H9 (cell line): ENCODE measurements at regions not wholly inside any gene's neighbourhood (a gene's known extent, or its start where the extent isn't known, plus 50 kb on each side); places are given as distances from the start of the nearest gene placed in this dataset.

Source experiments
- DNase-seq: peaks from one replicate; pipeline ENCODE4 v3.0.0-alpha.2; 2017
- H2AFZ ChIP-seq: one replicate; pipeline ENCODE4 v1.6.1; 2013; ENCODE audit warnings: mild to moderate bottlenecking, low read length, control low read depth, moderate library complexity
- H2AK5ac ChIP-seq: 2 replicates; pipeline ENCODE4 v1.6.1; 2013; ENCODE audit warnings: low read length, control low read depth, mixed read lengths; ENCODE audit not compliant: insufficient read length
- H2BK120ac ChIP-seq: one replicate; pipeline ENCODE4 v1.6.1; 2013; ENCODE audit warnings: low read depth, mild to moderate bottlenecking, low read length, control low read depth, inconsistent platforms; ENCODE audit not compliant: poor library complexity, severe bottlenecking
- H2BK12ac ChIP-seq: 2 replicates; pipeline ENCODE4 v1.6.1; 2013; ENCODE audit warnings: low read length, control low read depth, mixed read lengths, low read depth; ENCODE audit not compliant: insufficient read length
- H2BK15ac ChIP-seq: 2 replicates; pipeline ENCODE4 v1.6.1; 2013; ENCODE audit warnings: low read depth, low read length, control low read depth
- H2BK20ac ChIP-seq: one replicate; pipeline ENCODE4 v1.6.1; 2013; ENCODE audit warnings: low read depth, mild to moderate bottlenecking, low read length, control low read depth, inconsistent platforms; ENCODE audit not compliant: poor library complexity, severe bottlenecking
- H2BK5ac ChIP-seq: 2 replicates; pipeline ENCODE4 v1.6.1; 2013; ENCODE audit warnings: low read length, control low read depth, mixed read lengths; ENCODE audit not compliant: insufficient read length
- H3K14ac ChIP-seq: 2 replicates; pipeline ENCODE4 v1.6.1; 2013; ENCODE audit warnings: low read length, control low read depth; ENCODE audit not compliant: insufficient read depth
- H3K18ac ChIP-seq: 2 replicates; pipeline ENCODE4 v1.6.1; 2013; ENCODE audit warnings: low read depth, mild to moderate bottlenecking, mixed read lengths, low read length, control low read depth; ENCODE audit not compliant: insufficient read length
- H3K23ac ChIP-seq: 2 replicates; pipeline ENCODE4 v1.6.1; 2013; ENCODE audit warnings: low read length, control low read depth, mixed read lengths, low read depth; ENCODE audit not compliant: insufficient read length
- H3K23me2 ChIP-seq: 2 replicates; pipeline ENCODE4 v1.6.1; 2013; ENCODE audit warnings: low read depth, mild to moderate bottlenecking, mixed read lengths, low read length, control low read depth; ENCODE audit not compliant: insufficient read length, poor library complexity, severe bottlenecking
- H3K27ac ChIP-seq: 2 replicates; pipeline ENCODE4 v1.5.1; 2013; ENCODE audit warnings: low read length, control low read depth, mixed read lengths, low read depth; ENCODE audit not compliant: insufficient read length
- H3K27me3 ChIP-seq: 2 replicates; pipeline ENCODE4 v1.6.1; 2013; ENCODE audit warnings: low read length, control low read depth, inconsistent platforms; ENCODE audit not compliant: insufficient read depth
- H3K4ac ChIP-seq: 2 replicates; pipeline ENCODE4 v1.6.1; 2013; ENCODE audit warnings: low read depth, mild to moderate bottlenecking, control low read depth, inconsistent platforms, low read length, moderate library complexity
- H3K4me1 ChIP-seq: 2 replicates; pipeline ENCODE4 v1.6.1; 2013; ENCODE audit warnings: low read length, control low read depth, inconsistent platforms; ENCODE audit not compliant: insufficient read depth
- H3K4me2 ChIP-seq: 2 replicates; pipeline ENCODE4 v1.6.1; 2013; ENCODE audit warnings: low read length, control low read depth, mixed read lengths; ENCODE audit not compliant: insufficient read length, insufficient read depth
- H3K56ac ChIP-seq: 2 replicates; pipeline ENCODE4 v1.6.1; 2013; ENCODE audit warnings: low read depth, mild to moderate bottlenecking, mixed read lengths, low read length, control low read depth; ENCODE audit not compliant: insufficient read length
- H3K79me1 ChIP-seq: 2 replicates; pipeline ENCODE4 v1.6.1; 2013; ENCODE audit warnings: low read depth, mild to moderate bottlenecking, moderate library complexity, low read length, control low read depth, inconsistent platforms; ENCODE audit not compliant: insufficient read depth, poor library complexity, severe bottlenecking
- H3K79me2 ChIP-seq: 2 replicates; pipeline ENCODE4 v1.6.1; 2013; ENCODE audit warnings: low read length, control low read depth, inconsistent platforms; ENCODE audit not compliant: insufficient read depth
- H3K9ac ChIP-seq: 2 replicates; pipeline ENCODE4 v1.6.1; 2013; ENCODE audit warnings: low read length, control low read depth, mixed read lengths; ENCODE audit not compliant: insufficient read length; ENCODE audit errors: extremely low read depth
- H3K9me3 ChIP-seq: one replicate; pipeline ENCODE4 v1.6.1; 2013; ENCODE audit warnings: low read depth, low read length, inconsistent platforms; ENCODE audit not compliant: control insufficient read depth
- H3T11ph ChIP-seq: one replicate; pipeline ENCODE4 v1.6.1; 2013; ENCODE audit warnings: mild to moderate bottlenecking, low read length, control low read depth, inconsistent platforms
- H4K20me1 ChIP-seq: one replicate; pipeline ENCODE4 v1.6.1; 2013; ENCODE audit not compliant: control insufficient read depth, insufficient read length, insufficient read depth
- H4K5ac ChIP-seq: 2 replicates; pipeline ENCODE4 v1.6.1; 2013; ENCODE audit warnings: low read depth, mild to moderate bottlenecking, mixed read lengths, low read length, control low read depth; ENCODE audit not compliant: insufficient read length
- H4K8ac ChIP-seq: replicated peaks from 2 replicates; pipeline ENCODE4 v1.6.1; 2013; ENCODE audit warnings: low read length, control low read depth, mixed read lengths, low read depth; ENCODE audit not compliant: insufficient read length
- H4K91ac ChIP-seq: 2 replicates; pipeline ENCODE4 v1.6.1; 2013; ENCODE audit warnings: low read depth, mild to moderate bottlenecking, moderate library complexity, mixed read lengths, low read length, control low read depth; ENCODE audit not compliant: insufficient read length
- H3K27ac Mint-ChIP-seq, 3 experiments: 2 replicates in 2 of 3; 3 replicates in 1 of 3; pipeline ENCODE4 v1.8.0; 2020 to 2021; ENCODE audit warnings: mixed read lengths in 3 of 3, mild to moderate bottlenecking in 1 of 3, moderate library complexity in 1 of 3
- H3K27me3 Mint-ChIP-seq: 2 replicates; pipeline ENCODE4 v1.8.0; 2021; ENCODE audit warnings: low read depth, mild to moderate bottlenecking, moderate library complexity, mixed read lengths
- H3K36me3 Mint-ChIP-seq, 3 experiments: 2 replicates in 2 of 3; 3 replicates in 1 of 3; pipeline ENCODE4 v1.8.0; 2020 to 2021; ENCODE audit warnings: low read depth in 3 of 3, mixed read lengths in 3 of 3; ENCODE audit not compliant: insufficient read depth in 1 of 3
- H3K4me1 Mint-ChIP-seq, 2 experiments: 2 replicates each; pipeline ENCODE4 v1.8.0; 2020; ENCODE audit warnings: mixed read lengths in 2 of 2
- H3K4me3 Mint-ChIP-seq, 2 experiments: 2 replicates in 1 of 2; 3 replicates in 1 of 2; pipeline ENCODE4 v1.8.0; 2020 to 2021; ENCODE audit warnings: mild to moderate bottlenecking in 2 of 2, mixed read lengths in 2 of 2, moderate library complexity in 1 of 2
- H3K9me3 Mint-ChIP-seq, 2 experiments: 2 replicates in 1 of 2; 3 replicates in 1 of 2; pipeline ENCODE4 v1.8.0; 2020; ENCODE audit warnings: mild to moderate bottlenecking in 2 of 2, mixed read lengths in 2 of 2, moderate library complexity in 1 of 2
- whole genome bisulfite sequencing: extraction: QIAGEN DNeasy Blood & Tissue Kit; methylation state at CpG from one replicate; pipeline ENCODE4 v1.1.7; 2013; ENCODE audit warnings: missing lambda C conversion rate, low lambda C conversion rate, mixed read lengths; ENCODE audit not compliant: insufficient read length; ENCODE audit errors: extremely low coverage; 5-methylcytosine and 5-hydroxymethylcytosine counted together
- TF ChIP-seq, protein P1 (sequence below): fragments of 200-600 bp; sonication (generic); conservative IDR thresholded peaks from 3 replicates; pipeline ENCODE4 v1.8.0; 2021; ENCODE audit warnings: antibody characterized with exemption, mild to moderate bottlenecking

DNA sequence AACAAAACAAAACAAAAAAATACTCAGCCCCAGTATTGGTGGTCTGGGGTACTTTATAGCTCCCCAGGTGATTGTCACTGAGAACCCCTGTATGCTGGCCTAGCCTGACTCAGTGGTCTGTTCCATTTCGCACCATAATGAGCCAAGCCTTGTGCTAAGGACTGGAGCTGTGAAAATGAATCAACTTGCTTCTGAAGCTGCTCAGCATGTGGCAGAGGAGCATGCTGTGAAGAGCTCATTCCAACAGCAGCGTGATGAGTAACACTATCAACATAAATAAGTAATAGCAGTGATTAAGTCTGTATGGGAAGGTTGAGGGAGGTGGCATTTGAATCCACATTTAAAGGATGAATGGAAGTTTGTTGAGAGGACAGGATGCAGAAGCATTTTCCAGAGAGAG lies 67.2 kb upstream of the ATL2 start:
- Histone ChIP-seq H2BK5ac (no peak overlapping the region), H4K8ac (no peak overlapping the region), H2BK15ac (no peak overlapping the region), H4K20me1 (no peaks in the 10 kb centered on the region), H3K9me3 (no peaks in the 10 kb centered on the region), H2BK12ac (no peak overlapping the region), H2AFZ (no peak overlapping the region), H3K14ac (no peak overlapping the region), H4K5ac (peak overlapping the region; percentile 55), H3K79me1 (no peaks in the 10 kb centered on the region), H3T11ph (no peak overlapping the region), H2BK120ac (no peak overlapping the region), H3K23me2 (no peaks in the 10 kb centered on the region), H3K4me1 (peaks cover 23% of the 10 kb centered on the region), H3K27me3 (no peaks in the 10 kb centered on the region), H2AK5ac (no peak overlapping the region), H3K18ac (no peak overlapping the region), H3K27ac (peak overlapping the region; percentile 59), H3K4me2 (peak overlapping the region; percentile 39), H3K23ac (no peak overlapping the region), H3K9ac (no peak overlapping the region), H3K56ac (no peak overlapping the region), H3K4ac (no peak overlapping the region), H4K91ac (no peak overlapping the region), H3K79me2 (no peaks in the 10 kb centered on the region), H2BK20ac (no peak overlapping the region)
- Mint-ChIP-seq H3K27ac (peak overlapping the region in 2 of 3 experiments; percentile 0 to 7; a peak in 4 of 7 replicates), H3K9me3 (no peaks in the 10 kb centered on the region), H3K27me3 (peaks cover 18% of the 10 kb centered on the region), H3K4me3 (no peak overlapping the region), H3K4me1 (peaks cover 50 to 56% of the 10 kb centered on the region in 2 experiments), H3K36me3 (no peaks in the 10 kb centered on the region; a peak in 1 of 7 replicates)
- peak; percentile 68 for DNase-seq
- TF ChIP-seq, protein P1, sequence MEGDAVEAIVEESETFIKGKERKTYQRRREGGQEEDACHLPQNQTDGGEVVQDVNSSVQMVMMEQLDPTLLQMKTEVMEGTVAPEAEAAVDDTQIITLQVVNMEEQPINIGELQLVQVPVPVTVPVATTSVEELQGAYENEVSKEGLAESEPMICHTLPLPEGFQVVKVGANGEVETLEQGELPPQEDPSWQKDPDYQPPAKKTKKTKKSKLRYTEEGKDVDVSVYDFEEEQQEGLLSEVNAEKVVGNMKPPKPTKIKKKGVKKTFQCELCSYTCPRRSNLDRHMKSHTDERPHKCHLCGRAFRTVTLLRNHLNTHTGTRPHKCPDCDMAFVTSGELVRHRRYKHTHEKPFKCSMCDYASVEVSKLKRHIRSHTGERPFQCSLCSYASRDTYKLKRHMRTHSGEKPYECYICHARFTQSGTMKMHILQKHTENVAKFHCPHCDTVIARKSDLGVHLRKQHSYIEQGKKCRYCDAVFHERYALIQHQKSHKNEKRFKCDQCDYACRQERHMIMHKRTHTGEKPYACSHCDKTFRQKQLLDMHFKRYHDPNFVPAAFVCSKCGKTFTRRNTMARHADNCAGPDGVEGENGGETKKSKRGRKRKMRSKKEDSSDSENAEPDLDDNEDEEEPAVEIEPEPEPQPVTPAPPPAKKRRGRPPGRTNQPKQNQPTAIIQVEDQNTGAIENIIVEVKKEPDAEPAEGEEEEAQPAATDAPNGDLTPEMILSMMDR = no peak
- WGBS = no CpG with 5 or more reads among the region's 2 CpGs
